Endothelial cell (in vitro differentiated cells): ENCODE measurements at regions not wholly inside any gene's neighbourhood (a gene's known extent, or its start where the extent isn't known, plus 50 kb on each side); places are given as distances from the start of the nearest gene placed in this dataset.

ENCODE experiments used
- DNase-seq: peaks from one replicate; pipeline ENCODE4 v3.0.0; 2021; ENCODE audit warnings: low spot score
- H3K27ac Mint-ChIP-seq: one replicate; pipeline ENCODE4 v1.8.0; 2021; ENCODE audit warnings: mixed read lengths, inconsistent platforms; ENCODE audit not compliant: unreplicated experiment
- H3K27me3 Mint-ChIP-seq: one replicate; pipeline ENCODE4 v1.8.0; 2021; ENCODE audit warnings: mild to moderate bottlenecking, moderate library complexity, mixed read lengths, inconsistent platforms; ENCODE audit not compliant: unreplicated experiment
- H3K36me3 Mint-ChIP-seq: one replicate; pipeline ENCODE4 v1.8.0; 2021; ENCODE audit warnings: mild to moderate bottlenecking, low read depth, mixed read lengths, inconsistent platforms; ENCODE audit not compliant: unreplicated experiment
- H3K4me1 Mint-ChIP-seq: one replicate; pipeline ENCODE4 v1.8.0; 2021; ENCODE audit warnings: mild to moderate bottlenecking, mixed read lengths, inconsistent platforms; ENCODE audit not compliant: unreplicated experiment
- H3K4me3 Mint-ChIP-seq: one replicate; pipeline ENCODE4 v1.8.0; 2021; ENCODE audit warnings: mild to moderate bottlenecking, mixed read lengths, inconsistent platforms; ENCODE audit not compliant: unreplicated experiment
- H3K9me3 Mint-ChIP-seq: one replicate; pipeline ENCODE4 v1.8.0; 2021; ENCODE audit warnings: mixed read lengths, inconsistent platforms; ENCODE audit not compliant: unreplicated experiment
- TF ChIP-seq, protein P1 (sequence below): fragments of 200-600 bp; sonication (generic); IDR thresholded peaks from one replicate; pipeline ENCODE4 v1.5.0; 2021; ENCODE audit warnings: antibody characterized with exemption; ENCODE audit not compliant: unreplicated experiment

DNA sequence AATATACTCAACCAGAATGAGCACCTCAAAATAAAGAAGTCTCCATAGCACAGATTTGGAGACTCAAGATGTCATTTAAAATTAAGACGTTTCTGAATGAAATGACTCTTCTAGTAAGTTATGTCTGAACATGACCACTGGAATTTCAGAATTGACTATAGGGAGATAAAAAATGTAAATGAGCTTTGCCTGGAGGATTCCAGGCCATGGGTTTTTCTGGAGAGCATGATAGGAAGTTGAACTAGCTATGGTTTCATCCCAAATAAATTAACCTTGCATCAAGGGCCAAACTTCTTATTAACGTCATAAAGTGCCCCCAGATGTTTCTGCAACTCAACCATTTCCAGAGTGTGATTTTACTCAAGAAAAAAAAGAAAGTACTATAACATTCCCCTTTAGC, 222.6 kb upstream of the NR2F2 start:
- no peak overlapping the region for H3K4me3 Mint-ChIP-seq
- no peaks in the 10 kb centered on the region for H3K9me3 Mint-ChIP-seq
- no peaks in the 10 kb centered on the region for H3K36me3 Mint-ChIP-seq
- no peak for DNase-seq
- H3K27ac Mint-ChIP-seq, result no peak overlapping the region
- peaks cover 2% of the 10 kb centered on the region for H3K27me3 Mint-ChIP-seq
- no peaks in the 10 kb centered on the region for H3K4me1 Mint-ChIP-seq
- TF ChIP-seq, protein P1, sequence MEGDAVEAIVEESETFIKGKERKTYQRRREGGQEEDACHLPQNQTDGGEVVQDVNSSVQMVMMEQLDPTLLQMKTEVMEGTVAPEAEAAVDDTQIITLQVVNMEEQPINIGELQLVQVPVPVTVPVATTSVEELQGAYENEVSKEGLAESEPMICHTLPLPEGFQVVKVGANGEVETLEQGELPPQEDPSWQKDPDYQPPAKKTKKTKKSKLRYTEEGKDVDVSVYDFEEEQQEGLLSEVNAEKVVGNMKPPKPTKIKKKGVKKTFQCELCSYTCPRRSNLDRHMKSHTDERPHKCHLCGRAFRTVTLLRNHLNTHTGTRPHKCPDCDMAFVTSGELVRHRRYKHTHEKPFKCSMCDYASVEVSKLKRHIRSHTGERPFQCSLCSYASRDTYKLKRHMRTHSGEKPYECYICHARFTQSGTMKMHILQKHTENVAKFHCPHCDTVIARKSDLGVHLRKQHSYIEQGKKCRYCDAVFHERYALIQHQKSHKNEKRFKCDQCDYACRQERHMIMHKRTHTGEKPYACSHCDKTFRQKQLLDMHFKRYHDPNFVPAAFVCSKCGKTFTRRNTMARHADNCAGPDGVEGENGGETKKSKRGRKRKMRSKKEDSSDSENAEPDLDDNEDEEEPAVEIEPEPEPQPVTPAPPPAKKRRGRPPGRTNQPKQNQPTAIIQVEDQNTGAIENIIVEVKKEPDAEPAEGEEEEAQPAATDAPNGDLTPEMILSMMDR, result no peak

DNA sequence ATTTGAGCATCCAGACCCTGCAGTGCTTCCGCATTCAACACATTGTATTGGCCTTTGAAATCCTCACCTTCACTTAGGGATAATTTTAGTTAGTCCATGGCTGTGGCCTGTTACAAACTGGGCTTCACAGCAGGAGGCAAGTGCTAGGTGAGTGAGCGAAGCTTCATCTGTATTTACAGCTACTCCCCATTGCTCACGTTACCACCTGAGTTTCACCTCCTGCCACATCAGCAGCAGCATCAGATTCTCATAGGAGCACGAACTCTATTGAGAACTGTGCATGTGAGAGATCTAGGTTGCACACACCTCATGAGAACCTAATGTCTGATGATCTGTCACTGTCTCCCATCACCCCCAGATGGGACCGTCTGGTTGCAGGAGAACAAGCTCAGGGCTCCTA, 222.1 kb upstream of the NR2F2 start:
- TF ChIP-seq, protein P1, result no peak
- Mint-ChIP-seq H3K9me3 (no peaks in the 10 kb centered on the region), H3K27me3 (peaks cover 2% of the 10 kb centered on the region), H3K4me1 (no peaks in the 10 kb centered on the region), H3K4me3 (no peak overlapping the region), H3K27ac (no peak overlapping the region), H3K36me3 (no peaks in the 10 kb centered on the region)
- no peak for DNase-seq

DNA sequence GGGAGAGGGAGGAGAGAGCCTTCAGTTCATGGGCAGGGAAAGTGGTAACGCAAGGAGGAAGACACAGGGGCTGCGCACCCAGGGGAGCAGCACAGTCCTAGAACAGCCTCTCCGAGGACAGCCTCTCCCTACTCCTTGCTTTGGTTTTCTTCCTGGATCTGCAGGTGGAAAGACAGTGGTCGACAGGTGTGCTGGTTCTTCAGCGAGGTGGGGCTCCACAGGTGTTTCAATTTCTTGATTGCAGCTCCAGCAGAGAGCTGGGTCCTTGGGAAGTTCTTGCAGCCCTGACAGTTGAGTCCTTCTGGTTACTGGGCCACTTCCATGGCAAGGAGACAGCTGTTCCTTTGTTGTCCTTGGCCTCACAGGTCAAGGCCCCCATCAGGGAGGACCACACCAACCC, 220.7 kb upstream of the NR2F2 start:
- Mint-ChIP-seq H3K36me3 (no peaks in the 10 kb centered on the region), H3K27me3 (peaks cover 2% of the 10 kb centered on the region), H3K9me3 (no peaks in the 10 kb centered on the region), H3K27ac (no peak overlapping the region), H3K4me3 (no peak overlapping the region), H3K4me1 (no peaks in the 10 kb centered on the region)
- TF ChIP-seq, protein P1, result no peak
- DNase-seq, result no peak

DNA sequence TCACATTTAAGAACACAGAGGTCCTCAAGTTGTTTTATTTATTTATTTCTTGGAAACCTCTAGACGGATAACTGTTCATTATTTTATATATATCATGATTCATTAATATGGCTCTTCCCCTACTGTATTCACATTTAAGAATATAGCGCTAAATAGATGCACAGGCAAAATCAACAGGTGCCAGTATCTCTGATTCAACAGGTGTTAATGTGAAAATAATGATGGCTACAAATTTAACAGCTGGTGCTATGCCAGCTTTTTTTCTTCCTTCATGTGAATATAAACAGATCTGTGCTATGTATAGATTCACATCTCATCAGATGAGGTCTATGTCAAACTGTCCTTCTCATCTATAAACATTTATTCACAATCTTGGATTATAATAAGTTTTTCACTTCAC, 218.5 kb upstream of the NR2F2 start:
- DNase-seq, result no peak
- no peaks in the 10 kb centered on the region for H3K9me3 Mint-ChIP-seq
- no peaks in the 10 kb centered on the region for H3K36me3 Mint-ChIP-seq
- H3K27ac Mint-ChIP-seq, result no peak overlapping the region
- no peaks in the 10 kb centered on the region for H3K4me1 Mint-ChIP-seq
- no peaks in the 10 kb centered on the region for H3K27me3 Mint-ChIP-seq
- TF ChIP-seq, protein P1, result no peak
- no peak overlapping the region for H3K4me3 Mint-ChIP-seq

DNA sequence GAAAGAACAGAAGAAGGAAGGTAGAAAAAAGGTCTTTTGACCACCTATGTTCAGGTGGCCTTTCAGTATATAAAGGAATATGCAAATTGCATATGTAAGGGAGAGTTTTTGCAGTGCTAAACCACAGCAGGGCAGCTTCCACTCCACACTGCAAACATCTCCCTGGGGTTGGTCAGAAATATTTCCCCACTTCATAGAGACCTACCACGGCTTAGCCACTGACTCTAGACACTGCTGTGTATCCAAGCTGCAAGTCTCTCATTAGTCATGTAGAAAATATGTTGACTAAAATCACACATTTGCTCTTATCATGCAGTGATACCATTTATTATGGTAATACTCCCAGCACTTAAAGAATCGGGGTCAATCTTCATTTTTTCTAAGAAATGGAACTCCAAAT, 214.9 kb upstream of the NR2F2 start:
- Mint-ChIP-seq H3K36me3 (no peaks in the 10 kb centered on the region), H3K9me3 (no peaks in the 10 kb centered on the region), H3K27ac (no peak overlapping the region), H3K4me3 (no peak overlapping the region), H3K27me3 (no peaks in the 10 kb centered on the region), H3K4me1 (no peaks in the 10 kb centered on the region)
- no peak for DNase-seq
- TF ChIP-seq, protein P1, result no peak
